DND-41 (cell line): ENCODE measurements at regions not wholly inside any gene's neighbourhood (a gene's known extent, or its start where the extent isn't known, plus 50 kb on each side); places are given as distances from the start of the nearest gene placed in this dataset.
"Not testable (repeated sequence)": the region's sequence is repeated elsewhere in the genome, so short reads cannot be mapped to it uniquely, and the experiment has no call there.

Source experiments
- ATAC-seq: fragments of 200-7000 bp; cut with Tn5 transposase; 3 replicates; pipeline ENCODE4 v1.9.1; 2021; ENCODE audit warnings: low read depth; ENCODE audit not compliant: insufficient read depth
- DNase-seq: peaks from one replicate; pipeline ENCODE4 v3.0.0-alpha.2; 2020
- H2AFZ ChIP-seq: 2 replicates; pipeline ENCODE4 v1.6.0; 2012; ENCODE audit warnings: low read depth, low read length
- H3K27ac ChIP-seq: 2 replicates; pipeline ENCODE4 v1.5.1; 2012; ENCODE audit warnings: low read length, inconsistent platforms
- H3K27me3 ChIP-seq: fragments of 200-600 bp; sonication (generic); 2 replicates; pipeline ENCODE4 v1.6.0; 2012; ENCODE audit warnings: low read length, mild to moderate bottlenecking, inconsistent platforms; ENCODE audit not compliant: insufficient read depth, poor library complexity
- H3K36me3 ChIP-seq: 2 replicates; pipeline ENCODE4 v1.5.1; 2012; ENCODE audit warnings: low read length, inconsistent platforms; ENCODE audit not compliant: insufficient read depth
- H3K4me1 ChIP-seq: 2 replicates; pipeline ENCODE4 v1.5.1; 2012; ENCODE audit warnings: mild to moderate bottlenecking, low read length; ENCODE audit not compliant: insufficient read depth
- H3K4me2 ChIP-seq: 2 replicates; pipeline ENCODE4 v1.6.0; 2012; ENCODE audit warnings: mild to moderate bottlenecking, moderate library complexity, low read length, inconsistent platforms; ENCODE audit not compliant: insufficient read depth
- H3K4me3 ChIP-seq, 2 experiments: fragments of 200-600 bp in 1 of 2; shearing (Covaris generic) in 1 of 2; 2 replicates each; pipeline ENCODE4 v1.5.1; 2012 to 2016; ENCODE audit warnings: inconsistent platforms in 2 of 2, low read length in 2 of 2, mild to moderate bottlenecking in 2 of 2, low read depth in 1 of 2, moderate library complexity in 1 of 2
- H3K79me2 ChIP-seq: 2 replicates; pipeline ENCODE4 v1.6.0; 2012; ENCODE audit warnings: low read length, inconsistent platforms; ENCODE audit not compliant: insufficient read depth
- H3K9ac ChIP-seq: 2 replicates; pipeline ENCODE4 v1.6.0; 2012; ENCODE audit warnings: low read depth, mild to moderate bottlenecking, inconsistent platforms, low read length, moderate library complexity
- H3K9me3 ChIP-seq: 2 replicates; pipeline ENCODE4 v1.5.1; 2012; ENCODE audit warnings: low read length, moderate library complexity, mild to moderate bottlenecking, inconsistent platforms; ENCODE audit not compliant: insufficient read depth, severe bottlenecking
- H4K20me1 ChIP-seq: 2 replicates; pipeline ENCODE4 v1.6.0; 2012; ENCODE audit warnings: low read length; ENCODE audit not compliant: insufficient read depth
- CTCF ChIP-seq: IDR thresholded peaks from 2 replicates; pipeline ENCODE4 v1.5.1; 2012; ENCODE audit warnings: borderline replicate concordance, low read length, moderate library complexity, mild to moderate bottlenecking; ENCODE audit not compliant: poor library complexity, severe bottlenecking; ENCODE audit errors: extremely low read depth
- EZH2 ChIP-seq: IDR thresholded peaks from 3 replicates; pipeline ENCODE4 v1.6.1; 2012; ENCODE audit warnings: borderline replicate concordance, low read depth, mild to moderate bottlenecking, moderate library complexity, low read length, inconsistent platforms; ENCODE audit not compliant: severe bottlenecking

- Histone ChIP-seq H3K4me1 (peaks cover 3% of the 10 kb centered on the region), H3K27ac (no peak overlapping the region), H3K4me2 (no peak overlapping the region), H3K36me3 (no peaks in the 10 kb centered on the region), H2AFZ (no peak overlapping the region), H3K27me3 (no peaks in the 10 kb centered on the region), H3K9ac (no peak overlapping the region), H3K79me2 (no peaks in the 10 kb centered on the region), H3K4me3 (no peak overlapping the region), H4K20me1 (no peaks in the 10 kb centered on the region), H3K9me3 (no peaks in the 10 kb centered on the region)
- DNase-seq (no peak), ATAC-seq (no peak)
- no peak for TF ChIP-seq EZH2
- no peak for TF ChIP-seq CTCF
Measured at GRCh38 chr15:92796161-92796611, 103.9 kb upstream of the CHD2 start.

- H3K27ac ChIP-seq: peak overlapping the region; percentile 24; the same call in 1 of the 2 replicates
- no peak overlapping the region for H3K9ac ChIP-seq
- H3K27me3 ChIP-seq: no peaks in the 10 kb centered on the region
- no peaks in the 10 kb centered on the region for H4K20me1 ChIP-seq
- H3K4me3 ChIP-seq: no peak overlapping the region
- ATAC-seq (peak; percentile 91), DNase-seq (peak; percentile 27)
- peak overlapping the region; percentile 48 for H2AFZ ChIP-seq
- no peaks in the 10 kb centered on the region for H3K79me2 ChIP-seq
- no peaks in the 10 kb centered on the region for H3K36me3 ChIP-seq
- H3K9me3 ChIP-seq: no peaks in the 10 kb centered on the region
- TF ChIP-seq EZH2: no peak
- peak; percentile 86 for TF ChIP-seq CTCF
- peaks cover 3% of the 10 kb centered on the region for H3K4me1 ChIP-seq
- no peak overlapping the region for H3K4me2 ChIP-seq
Measured at GRCh38 chr15:92797168-92798052, 102.7 kb upstream of the CHD2 start.

GRCh38 chr15:92800013-92800412 is 100.1 kb upstream of the CHD2 start:
- Histone ChIP-seq H3K27ac (no peak overlapping the region), H2AFZ (no peak overlapping the region), H4K20me1 (no peaks in the 10 kb centered on the region), H3K36me3 (no peaks in the 10 kb centered on the region), H3K27me3 (no peaks in the 10 kb centered on the region), H3K9me3 (no peaks in the 10 kb centered on the region), H3K4me2 (no peak overlapping the region), H3K79me2 (no peaks in the 10 kb centered on the region), H3K9ac (no peak overlapping the region), H3K4me1 (peaks cover 3% of the 10 kb centered on the region), H3K4me3 (no peak overlapping the region)
- TF ChIP-seq CTCF (no peak), EZH2 (no peak)
- DNase-seq (no peak), ATAC-seq (no peak)

- H3K9ac ChIP-seq, H3K27me3 ChIP-seq, H3K4me1 ChIP-seq, ATAC-seq, H3K9me3 ChIP-seq, H4K20me1 ChIP-seq, H3K4me3 ChIP-seq, H3K4me2 ChIP-seq, H3K36me3 ChIP-seq, H3K27ac ChIP-seq, DNase-seq, H2AFZ ChIP-seq, H3K79me2 ChIP-seq: not testable (repeated sequence)
Measured at GRCh38 chr15:92800416-92801055, 99.6 kb upstream of the CHD2 start.

GRCh38 chr15:92801056-92801773 is 98.9 kb upstream of the CHD2 start:
- H3K4me3 ChIP-seq, H3K4me1 ChIP-seq, H3K79me2 ChIP-seq, H3K27me3 ChIP-seq, H3K36me3 ChIP-seq, H3K9ac ChIP-seq, H4K20me1 ChIP-seq, H2AFZ ChIP-seq, H3K4me2 ChIP-seq, H3K9me3 ChIP-seq, DNase-seq, H3K27ac ChIP-seq, ATAC-seq: not testable (repeated sequence)
